ENCODE measurements at regions not wholly inside any gene's neighbourhood (a gene's known extent, or its start where the extent isn't known, plus 50 kb on each side); places are given as distances from the start of the nearest gene placed in this dataset.

GRCh38 chr14:77988096-77988870 lies 181.9 kb upstream of the NRXN3 start:
- no peak for TF ChIP-seq CTCF (IDR thresholded peaks at IDR 0.05)
- no peak for TF ChIP-seq POLR2A (IDR thresholded peaks at IDR 0.05)

All from body of pancreas (tissue), 4 donors.